Endothelial cell of umbilical vein (primary cell): ENCODE measurements at regions not wholly inside any gene's neighbourhood (a gene's known extent, or its start where the extent isn't known, plus 50 kb on each side); places are given as distances from the start of the nearest gene placed in this dataset.

Experiments used
- BruUV-seq: library from RNA; stranded (reverse); fragments of 400-500 nt; replicated peaks from 2 replicates; lab custom pipeline; 2021; lab: Mats Ljungman, UMichigan
- CTCF ChIA-PET: fragments of 300-600, 350-600 bp; sonication (Branson Sonifier 250); formaldehyde crosslinking; loops from one replicate; lab custom pipeline; 2021; ENCODE audit warnings: antibody characterized with exemption, inconsistent platforms; lab: Charles Lee
- POLR2A ChIA-PET: fragments of 300-600, 350-600 bp; sonication (Branson Sonifier 250); formaldehyde crosslinking; loops from one replicate; lab custom pipeline; 2021; ENCODE audit warnings: antibody characterized with exemption, inconsistent platforms; lab: Charles Lee
- DNase-seq: peaks from one replicate; pipeline ENCODE4 v3.0.0-alpha.2; 2011; ENCODE audit warnings: low read depth, low spot score
- FAIRE-seq: peaks from 2 replicates; lab custom pipeline; 2011; peaks lifted over from hg19 to GRCh38; lab: Jason Lieb, UNC
- H2AFZ ChIP-seq: 2 replicates; pipeline ENCODE4 v1.6.0; 2012; ENCODE audit warnings: low read depth, low read length, control low read depth, inconsistent platforms
- H3K27ac ChIP-seq: 2 replicates; pipeline ENCODE4 v1.5.1; 2011; ENCODE audit warnings: low read depth, mild to moderate bottlenecking, control low read depth, low read length, moderate library complexity; ENCODE audit not compliant: insufficient read depth
- H3K27me3 ChIP-seq, 2 experiments: 2 replicates each; pipeline versions ENCODE4 v1.6.0 to v1.6.1; 2011; ENCODE audit warnings: low read length in 2 of 2, mixed read lengths in 1 of 2; ENCODE audit not compliant: control insufficient read depth in 2 of 2, insufficient read depth in 2 of 2
- H3K36me3 ChIP-seq, 2 experiments: 2 replicates in 1 of 2; 3 replicates in 1 of 2; pipeline ENCODE4 v1.5.1; 2011; ENCODE audit warnings: low read length in 2 of 2, mild to moderate bottlenecking in 1 of 2, moderate library complexity in 1 of 2; ENCODE audit not compliant: control insufficient read depth in 2 of 2, insufficient read depth in 2 of 2; ENCODE audit errors: extremely low read depth in 1 of 2
- H3K4me1 ChIP-seq: 3 replicates; pipeline ENCODE4 v1.5.1; 2011; ENCODE audit warnings: mild to moderate bottlenecking, low read length; ENCODE audit not compliant: control insufficient read depth, insufficient read depth; ENCODE audit errors: extremely low read depth
- H3K4me2 ChIP-seq: 2 replicates; pipeline ENCODE4 v1.6.1; 2011; ENCODE audit warnings: low read length, control low read depth, mixed read lengths; ENCODE audit not compliant: insufficient read depth
- H3K4me3 ChIP-seq, 3 experiments: fragments of 200-600 bp in 1 of 3; sonication (generic), shearing (Covaris generic) in 1 of 3; replicated peaks in 1 of 3; 2 replicates each; pipeline ENCODE4 v1.5.1; 2011 to 2016; ENCODE audit warnings: control low read depth in 3 of 3, low read length in 3 of 3, mild to moderate bottlenecking in 2 of 3, inconsistent platforms in 1 of 3, low read depth in 1 of 3, moderate library complexity in 1 of 3; ENCODE audit not compliant: insufficient read depth in 1 of 3
- H3K79me2 ChIP-seq: 2 replicates; pipeline ENCODE4 v1.6.0; 2012; ENCODE audit warnings: low read length, inconsistent platforms; ENCODE audit not compliant: control insufficient read depth, insufficient read depth
- H3K9ac ChIP-seq: replicated peaks from 2 replicates; pipeline ENCODE3; 2011; ENCODE audit warnings: low read length, control low read depth; ENCODE audit not compliant: insufficient read depth; ENCODE audit errors: extremely low read depth
- H3K9me1 ChIP-seq: replicated peaks from 3 replicates; pipeline ENCODE4 v1.6.0; 2011; ENCODE audit warnings: mild to moderate bottlenecking, low read length; ENCODE audit not compliant: control insufficient read depth, insufficient read depth; ENCODE audit errors: extremely low read depth
- H3K9me3 ChIP-seq: replicated peaks from 2 replicates; pipeline ENCODE4 v1.5.1; 2012; ENCODE audit warnings: low read length, inconsistent platforms; ENCODE audit not compliant: control insufficient read depth, insufficient read depth
- H4K20me1 ChIP-seq: replicated peaks from 2 replicates; pipeline ENCODE3; 2011; ENCODE audit warnings: mild to moderate bottlenecking, low read length; ENCODE audit not compliant: control insufficient read depth, insufficient read depth; ENCODE audit errors: extremely low read depth
- EZH2 ChIP-seq: IDR thresholded peaks from 2 replicates; pipeline ENCODE4 v1.6.1; 2012; ENCODE audit warnings: borderline replicate concordance, low read depth, mild to moderate bottlenecking, moderate library complexity, low read length, inconsistent platforms; ENCODE audit not compliant: severe bottlenecking
- FOS ChIP-seq: IDR thresholded peaks from 2 replicates; pipeline ENCODE4 v1.6.1; 2011; ENCODE audit warnings: mild to moderate bottlenecking, low read length, moderate library complexity, borderline replicate concordance; ENCODE audit not compliant: insufficient read depth
- GATA2 ChIP-seq: IDR thresholded peaks from 2 replicates; pipeline ENCODE4 v1.7.0; 2011; ENCODE audit warnings: low read depth, mild to moderate bottlenecking, moderate library complexity, mixed read lengths, low read length; ENCODE audit not compliant: insufficient read length, insufficient read depth
- JUN ChIP-seq: IDR thresholded peaks from 2 replicates; pipeline ENCODE4 v1.6.1; 2011; ENCODE audit warnings: borderline replicate concordance, low read depth; ENCODE audit not compliant: insufficient read length, insufficient read depth
- POLR2A ChIP-seq: IDR thresholded peaks from 2 replicates; pipeline ENCODE4 v1.6.1; 2012; ENCODE audit warnings: low read depth, mild to moderate bottlenecking, control low read depth, low read length
- POLR2AphosphoS5 ChIP-seq: IDR thresholded peaks from 2 replicates; pipeline ENCODE4 v1.6.1; 2012; ENCODE audit warnings: low read depth, mild to moderate bottlenecking, control low read depth, low read length, moderate library complexity; ENCODE audit not compliant: insufficient read depth
- dilution Hi-C: fragments of 300-500 bp; cut with MboI; formaldehyde crosslinking; loops from one replicate; pipeline ENCODE4 v1.15.0; 2019; ENCODE audit warnings: low sequenced_read_pairs; ENCODE audit not compliant: extremely low pct_ligation_motif_present
- intact Hi-C: fragments of 100-400 bp; cut with micrococcal nuclease; formaldehyde crosslinking; loops from one replicate; pipeline ENCODE4 v1.10.0; 2022
- TF ChIP-seq, protein P1 (sequence below): IDR thresholded peaks from 2 replicates; pipeline ENCODE4 v1.6.1; 2011; ENCODE audit not compliant: insufficient read depth, insufficient read length
- TF ChIP-seq, protein P2 (sequence below), 2 donors: IDR thresholded peaks; 1 replicate in 1 of 2; 2 replicates in 1 of 2; pipeline ENCODE4 v1.5.1; 2011; ENCODE audit warnings: low read length in 2 of 2, mild to moderate bottlenecking in 2 of 2, moderate library complexity in 2 of 2, control low read depth in 1 of 2, inconsistent platforms in 1 of 2, low read depth in 1 of 2; ENCODE audit not compliant: insufficient read depth in 1 of 2; ENCODE audit errors: extremely low read depth in 1 of 2

DNA sequence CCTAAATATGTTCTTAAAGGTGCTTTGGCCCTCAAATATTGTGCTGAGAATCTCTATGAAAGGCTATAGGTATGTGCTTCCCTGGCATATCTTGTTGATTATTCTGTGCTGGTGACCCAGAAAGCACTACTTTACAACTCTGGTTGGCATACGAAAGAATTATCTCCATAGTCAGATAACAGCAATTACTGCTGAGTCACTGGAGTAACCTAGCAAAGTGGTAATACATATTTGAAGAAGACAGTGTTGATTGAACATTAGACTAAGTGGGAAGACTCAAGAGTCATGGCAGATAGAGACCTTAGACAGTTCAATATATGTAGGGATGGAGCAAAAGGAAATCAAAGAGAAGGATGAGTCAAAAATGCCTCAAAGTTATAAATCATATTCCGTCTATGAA is 1978.5 kb upstream of the LRRTM1 start:
- no peaks in the 10 kb centered on the region for H3K9me1 ChIP-seq
- no peaks in the 10 kb centered on the region for H4K20me1 ChIP-seq
- H3K9ac ChIP-seq: no peak overlapping the region
- CTCF ChIA-PET: no interaction called here
- H3K27ac ChIP-seq: no peak overlapping the region
- no peaks in the 10 kb centered on the region for H3K9me3 ChIP-seq
- H3K4me3 ChIP-seq: no peak overlapping the region
- H3K4me1 ChIP-seq: no peaks in the 10 kb centered on the region
- no peaks in the 10 kb centered on the region for H3K79me2 ChIP-seq
- POLR2A ChIA-PET: no interaction called here
- intact Hi-C loops: no loop called here
- no peak for TF ChIP-seq POLR2A
- no peak for TF ChIP-seq GATA2
- TF ChIP-seq, protein P1, sequence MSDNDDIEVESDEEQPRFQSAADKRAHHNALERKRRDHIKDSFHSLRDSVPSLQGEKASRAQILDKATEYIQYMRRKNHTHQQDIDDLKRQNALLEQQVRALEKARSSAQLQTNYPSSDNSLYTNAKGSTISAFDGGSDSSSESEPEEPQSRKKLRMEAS: no peak
- TF ChIP-seq, protein P2, sequence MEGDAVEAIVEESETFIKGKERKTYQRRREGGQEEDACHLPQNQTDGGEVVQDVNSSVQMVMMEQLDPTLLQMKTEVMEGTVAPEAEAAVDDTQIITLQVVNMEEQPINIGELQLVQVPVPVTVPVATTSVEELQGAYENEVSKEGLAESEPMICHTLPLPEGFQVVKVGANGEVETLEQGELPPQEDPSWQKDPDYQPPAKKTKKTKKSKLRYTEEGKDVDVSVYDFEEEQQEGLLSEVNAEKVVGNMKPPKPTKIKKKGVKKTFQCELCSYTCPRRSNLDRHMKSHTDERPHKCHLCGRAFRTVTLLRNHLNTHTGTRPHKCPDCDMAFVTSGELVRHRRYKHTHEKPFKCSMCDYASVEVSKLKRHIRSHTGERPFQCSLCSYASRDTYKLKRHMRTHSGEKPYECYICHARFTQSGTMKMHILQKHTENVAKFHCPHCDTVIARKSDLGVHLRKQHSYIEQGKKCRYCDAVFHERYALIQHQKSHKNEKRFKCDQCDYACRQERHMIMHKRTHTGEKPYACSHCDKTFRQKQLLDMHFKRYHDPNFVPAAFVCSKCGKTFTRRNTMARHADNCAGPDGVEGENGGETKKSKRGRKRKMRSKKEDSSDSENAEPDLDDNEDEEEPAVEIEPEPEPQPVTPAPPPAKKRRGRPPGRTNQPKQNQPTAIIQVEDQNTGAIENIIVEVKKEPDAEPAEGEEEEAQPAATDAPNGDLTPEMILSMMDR (IDR thresholded peaks at IDR 0.05; ENCODE audit: extremely low read depth in 1 of 2, insufficient read depth in 1 of 2, low read depth in 1 of 2, low read length in 2 of 2): no peak
- no peak for TF ChIP-seq POLR2AphosphoS5
- no peak for TF ChIP-seq EZH2
- no peak for TF ChIP-seq FOS
- TF ChIP-seq JUN: no peak
- no peak for FAIRE-seq
- no peaks in the 10 kb centered on the region for H3K36me3 ChIP-seq
- H3K27me3 ChIP-seq: no peaks in the 10 kb centered on the region
- H2AFZ ChIP-seq: no peak overlapping the region
- BruUV-seq: no TSS peak
- no peak overlapping the region for H3K4me2 ChIP-seq
- DNase-seq: no peak
- dilution Hi-C loops: no loop called here
